Stomach smooth muscle (tissue), 2 donors: ENCODE measurements at regions not wholly inside any gene's neighbourhood (a gene's known extent, or its start where the extent isn't known, plus 50 kb on each side); places are given as distances from the start of the nearest gene placed in this dataset.

Experiments used
- H3K27ac ChIP-seq: one replicate; pipeline ENCODE4 v1.7.0; 2013; ENCODE audit warnings: mild to moderate bottlenecking, low read length, inconsistent platforms
- H3K27me3 ChIP-seq, 2 donors: one replicate each; pipeline ENCODE4 v1.7.0; 2013; ENCODE audit warnings: low read length in 2 of 2; ENCODE audit not compliant: insufficient read depth in 2 of 2, control insufficient read depth in 1 of 2
- H3K36me3 ChIP-seq, 2 donors: one replicate each; pipeline ENCODE4 v1.7.0; 2013; ENCODE audit warnings: low read length in 2 of 2; ENCODE audit not compliant: control insufficient read depth in 2 of 2, insufficient read depth in 2 of 2
- H3K4me1 ChIP-seq: one replicate; pipeline ENCODE4 v1.7.0; 2013; ENCODE audit warnings: low read length; ENCODE audit not compliant: control insufficient read depth, insufficient read depth
- H3K4me3 ChIP-seq, 2 donors: one replicate each; pipeline ENCODE4 v1.7.0; 2013; ENCODE audit warnings: low read length in 2 of 2
- H3K9ac ChIP-seq, 2 donors: one replicate each; pipeline ENCODE4 v1.7.0; 2013; ENCODE audit warnings: low read length in 2 of 2, mild to moderate bottlenecking in 1 of 2
- H3K9me3 ChIP-seq, 2 donors: one replicate each; pipeline ENCODE4 v1.7.0; 2013; ENCODE audit warnings: low read length in 2 of 2; ENCODE audit not compliant: control insufficient read depth in 2 of 2
- donor health status: healthy.
- donor health status: Pancreatic carcinoma.

- Histone ChIP-seq H3K9ac (no peak overlapping the region), H3K4me1 (no peaks in the 10 kb centered on the region), H3K4me3 (no peak overlapping the region), H3K36me3 (no peaks in the 10 kb centered on the region), H3K9me3 (no peaks in the 10 kb centered on the region), H3K27ac (no peak overlapping the region), H3K27me3 (no peaks in the 10 kb centered on the region)
Measured at GRCh38 chr7:15967551-15967950, 281.1 kb upstream of the MEOX2 start.

- no peaks in the 10 kb centered on the region for H3K9me3 ChIP-seq
- H3K4me1 ChIP-seq: no peaks in the 10 kb centered on the region
- H3K36me3 ChIP-seq: no peaks in the 10 kb centered on the region
- no peak overlapping the region for H3K27ac ChIP-seq
- H3K27me3 ChIP-seq: no peaks in the 10 kb centered on the region
- H3K4me3 ChIP-seq: no peak overlapping the region
- H3K9ac ChIP-seq: no peak overlapping the region
Measured at GRCh38 chr7:15967121-15967520, 280.6 kb upstream of the MEOX2 start.

- H3K4me3 ChIP-seq: no peak overlapping the region
- no peaks in the 10 kb centered on the region for H3K36me3 ChIP-seq
Measured at GRCh38 chr7:15963206-15963605, 276.7 kb upstream of the MEOX2 start.

GRCh38 chr7:15954671-15955354, 268.3 kb upstream of the MEOX2 start:
- Histone ChIP-seq H3K27me3 (no peaks in the 10 kb centered on the region), H3K9ac (no peak overlapping the region), H3K9me3 (no peaks in the 10 kb centered on the region), H3K36me3 (no peaks in the 10 kb centered on the region), H3K4me3 (no peak overlapping the region), H3K4me1 (no peaks in the 10 kb centered on the region), H3K27ac (no peak overlapping the region)

More at GRCh38 chr7:15963206-15963605, 276.7 kb upstream of the MEOX2 start:
- Histone ChIP-seq H3K27me3 (no peaks in the 10 kb centered on the region), H3K9ac (no peak overlapping the region), H3K4me1 (no peaks in the 10 kb centered on the region), H3K9me3 (no peaks in the 10 kb centered on the region), H3K27ac (no peak overlapping the region)

- Histone ChIP-seq H3K4me1 (no peaks in the 10 kb centered on the region), H3K9me3 (no peaks in the 10 kb centered on the region), H3K4me3 (no peak overlapping the region), H3K9ac (no peak overlapping the region), H3K27me3 (no peaks in the 10 kb centered on the region), H3K36me3 (no peaks in the 10 kb centered on the region), H3K27ac (no peak overlapping the region)
Measured at GRCh38 chr7:15950299-15950698, 263.8 kb upstream of the MEOX2 start.

- Histone ChIP-seq H3K27me3 (no peaks in the 10 kb centered on the region), H3K4me1 (no peaks in the 10 kb centered on the region), H3K9ac (no peak overlapping the region), H3K4me3 (no peak overlapping the region), H3K27ac (no peak overlapping the region), H3K9me3 (no peaks in the 10 kb centered on the region), H3K36me3 (no peaks in the 10 kb centered on the region)
Measured at GRCh38 chr7:15947754-15948153, 261.3 kb upstream of the MEOX2 start.

DNA sequence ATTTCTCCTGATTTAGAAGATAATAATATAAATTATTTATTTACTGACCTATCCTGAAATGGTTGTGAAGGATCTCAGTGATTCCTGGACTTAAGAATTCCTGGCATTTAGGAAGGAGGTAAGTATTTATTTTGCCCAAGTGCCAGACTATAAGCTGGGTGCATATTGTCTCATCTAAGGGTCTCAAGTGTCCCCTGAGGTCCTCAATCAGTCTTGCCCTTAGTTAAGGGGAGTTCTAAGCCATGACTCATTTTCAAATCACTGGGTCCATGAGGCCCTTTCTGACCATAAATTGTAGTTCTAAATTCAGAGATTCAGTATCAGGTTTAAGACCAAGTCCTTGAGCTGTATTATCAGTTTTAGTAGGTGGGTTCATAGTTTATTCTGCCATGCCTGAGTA, 251.6 kb upstream of the MEOX2 start:
- Histone ChIP-seq H3K36me3 (no peaks in the 10 kb centered on the region), H3K4me3 (no peak overlapping the region), H3K4me1 (no peaks in the 10 kb centered on the region), H3K27me3 (no peaks in the 10 kb centered on the region), H3K9me3 (no peaks in the 10 kb centered on the region), H3K9ac (no peak overlapping the region), H3K27ac (no peak overlapping the region)

DNA sequence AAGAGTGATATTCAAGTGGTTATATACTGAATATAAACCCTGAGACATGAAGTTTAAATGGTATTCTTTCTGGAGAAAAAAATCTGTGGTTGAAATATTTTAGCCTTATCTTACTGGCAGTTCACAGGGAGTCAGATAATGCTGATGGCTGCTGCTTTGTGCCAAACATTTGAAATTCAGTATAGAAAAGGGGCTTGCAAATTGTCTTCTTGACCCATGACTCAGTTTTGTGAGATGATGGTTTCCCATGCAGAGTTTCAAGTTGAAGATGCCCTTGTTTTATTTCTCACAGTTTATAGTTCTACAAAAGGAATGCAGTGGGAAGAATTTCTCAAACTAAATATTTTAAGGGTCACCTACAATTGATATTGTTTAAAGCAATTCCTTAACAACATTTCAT, 251.1 kb upstream of the MEOX2 start:
- no peaks in the 10 kb centered on the region for H3K27me3 ChIP-seq
- no peak overlapping the region for H3K4me3 ChIP-seq
- no peak overlapping the region for H3K27ac ChIP-seq
- no peaks in the 10 kb centered on the region for H3K9me3 ChIP-seq
- no peaks in the 10 kb centered on the region for H3K4me1 ChIP-seq
- H3K36me3 ChIP-seq: no peaks in the 10 kb centered on the region
- H3K9ac ChIP-seq: no peak overlapping the region

- Histone ChIP-seq H3K27ac (no peak overlapping the region), H3K4me1 (no peaks in the 10 kb centered on the region), H3K9ac (no peak overlapping the region), H3K9me3 (no peaks in the 10 kb centered on the region), H3K4me3 (no peak overlapping the region), H3K36me3 (no peaks in the 10 kb centered on the region), H3K27me3 (no peaks in the 10 kb centered on the region)
Measured at GRCh38 chr7:15936991-15937390, 250.5 kb upstream of the MEOX2 start.

DNA sequence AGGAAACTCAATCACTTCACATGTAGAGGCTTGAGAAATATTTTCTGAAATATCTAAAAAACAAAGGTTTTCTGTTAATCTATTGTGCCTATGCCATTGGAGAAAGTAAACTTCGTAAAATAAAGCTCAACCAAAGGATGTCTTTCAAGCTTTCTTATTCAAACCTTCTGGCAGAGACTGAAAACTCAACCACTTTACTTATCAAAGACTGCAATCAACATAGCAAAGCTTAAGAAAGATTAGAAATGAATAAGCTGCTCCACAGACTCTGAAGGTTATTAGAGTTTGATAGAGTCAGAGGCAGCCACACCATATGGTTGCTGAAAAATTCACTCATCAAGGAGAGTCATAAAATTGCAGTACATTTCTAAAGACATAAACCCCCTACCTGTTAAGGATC, 245.8 kb upstream of the MEOX2 start:
- Histone ChIP-seq H3K27ac (no peak overlapping the region), H3K9me3 (no peaks in the 10 kb centered on the region), H3K4me3 (no peak overlapping the region), H3K27me3 (no peaks in the 10 kb centered on the region), H3K36me3 (no peaks in the 10 kb centered on the region), H3K9ac (no peak overlapping the region), H3K4me1 (no peaks in the 10 kb centered on the region)

DNA sequence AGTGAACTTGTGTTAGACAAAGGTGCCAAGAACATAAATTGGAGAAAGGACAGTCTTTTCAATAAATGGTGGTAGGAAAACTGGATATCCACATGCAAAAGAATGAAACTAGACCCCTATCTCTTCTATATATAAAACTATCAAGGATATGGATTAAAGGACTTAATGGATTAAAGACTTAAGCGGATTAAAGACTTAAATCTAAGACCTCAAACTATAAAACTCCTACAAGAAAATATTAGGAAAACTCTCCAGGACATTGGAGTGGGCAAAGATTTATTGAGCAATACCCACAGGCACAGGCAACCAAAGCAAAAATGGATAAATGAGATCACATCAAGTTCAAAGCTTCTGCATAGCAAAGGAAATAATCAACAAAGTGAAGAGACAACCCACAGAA, 242.9 kb upstream of the MEOX2 start:
- no peak overlapping the region for H3K9ac ChIP-seq
- H3K9me3 ChIP-seq: no peaks in the 10 kb centered on the region
- no peaks in the 10 kb centered on the region for H3K4me1 ChIP-seq
- H3K27me3 ChIP-seq: no peaks in the 10 kb centered on the region
- H3K27ac ChIP-seq: no peak overlapping the region
- H3K36me3 ChIP-seq: no peaks in the 10 kb centered on the region
- H3K4me3 ChIP-seq: no peak overlapping the region
